H1 (cell line): ENCODE measurements at regions not wholly inside any gene's neighbourhood (a gene's known extent, or its start where the extent isn't known, plus 50 kb on each side); places are given as distances from the start of the nearest gene placed in this dataset.

Experiments used
- CTCF ChIA-PET: fragments of 300-600 bp; sonication (Branson Sonifier 250); formaldehyde crosslinking; loops from one replicate; lab custom pipeline; 2021; ENCODE audit not compliant: partially characterized antibody; lab: Charles Lee
- POLR2A ChIA-PET: fragments of 300-600 bp; sonication (Branson Sonifier 250); formaldehyde crosslinking; loops from one replicate; lab custom pipeline; 2021; ENCODE audit warnings: inconsistent platforms; ENCODE audit not compliant: partially characterized antibody; lab: Charles Lee
- DNase-seq, 2 experiments: peaks; one replicate each; pipeline versions ENCODE4 v3.0.0 to v3.0.0-alpha.2; 2010 to 2022; ENCODE audit warnings: low spot score in 2 of 2, low read depth in 1 of 2, mixed read lengths in 1 of 2
- FAIRE-seq: peaks from 2 replicates; lab custom pipeline; 2011; peaks lifted over from hg19 to GRCh38; lab: Jason Lieb, UNC
- H2AFZ ChIP-seq: 2 replicates; pipeline ENCODE4 v1.8.1; 2012; ENCODE audit warnings: low read length, inconsistent platforms
- H2AK5ac ChIP-seq: 2 replicates; pipeline ENCODE4 v1.6.1; 2013; ENCODE audit warnings: low read depth, low read length
- H2BK120ac ChIP-seq: replicated peaks from 2 replicates; pipeline ENCODE3; 2013; ENCODE audit warnings: low read depth, low read length, inconsistent platforms
- H2BK12ac ChIP-seq: 2 replicates; pipeline ENCODE4 v1.6.1; 2013; ENCODE audit warnings: low read depth, low read length
- H2BK15ac ChIP-seq: 2 replicates; pipeline ENCODE4 v1.6.1; 2013; ENCODE audit warnings: low read length
- H2BK20ac ChIP-seq: 2 replicates; pipeline ENCODE4 v1.6.1; 2013; ENCODE audit warnings: low read length
- H2BK5ac ChIP-seq: 2 replicates; pipeline ENCODE4 v1.6.1; 2013; ENCODE audit warnings: low read depth, low read length
- H3K14ac ChIP-seq: 2 replicates; pipeline ENCODE4 v1.6.1; 2013; ENCODE audit warnings: inconsistent platforms; ENCODE audit not compliant: insufficient read length
- H3K18ac ChIP-seq: 2 replicates; pipeline ENCODE4 v1.6.1; 2013; ENCODE audit warnings: low read length; ENCODE audit errors: extremely low read depth
- H3K23ac ChIP-seq: 2 replicates; pipeline ENCODE4 v1.6.1; 2013; ENCODE audit warnings: inconsistent platforms; ENCODE audit not compliant: insufficient read length
- H3K23me2 ChIP-seq: 2 replicates; pipeline ENCODE4 v1.6.1; 2013; ENCODE audit warnings: low read depth, low read length
- H3K27ac ChIP-seq: 2 replicates; pipeline ENCODE4 v1.6.1; 2011; ENCODE audit warnings: low read depth, low read length, inconsistent platforms
- H3K27me3 ChIP-seq, 4 experiments: replicated peaks in 1 of 4; 1 replicate in 1 of 4; 2 replicates in 3 of 4; pipeline versions ENCODE4 v1.6.1 to v1.8.1; 2011 to 2013; ENCODE audit warnings: low read length in 3 of 4, mild to moderate bottlenecking in 3 of 4, inconsistent platforms in 2 of 4, mixed read lengths in 2 of 4, moderate library complexity in 1 of 4; ENCODE audit not compliant: control insufficient read depth in 3 of 4, insufficient read depth in 3 of 4; ENCODE audit errors: extremely low read depth in 1 of 4
- H3K36me3 ChIP-seq, 4 experiments: 2 replicates each; pipeline versions ENCODE4 v1.6.1 to v1.8.1; 2011 to 2013; ENCODE audit warnings: mild to moderate bottlenecking in 4 of 4, low read length in 3 of 4, moderate library complexity in 2 of 4, control low read depth in 1 of 4, inconsistent platforms in 1 of 4; ENCODE audit not compliant: insufficient read depth in 4 of 4, control insufficient read depth in 2 of 4
- H3K4ac ChIP-seq: replicated peaks from 2 replicates; pipeline ENCODE3; 2013; ENCODE audit warnings: low read length, low read depth, mixed read lengths, inconsistent platforms; ENCODE audit not compliant: insufficient read length
- H3K4me1 ChIP-seq, 4 experiments: replicated peaks in 1 of 4; 1 replicate in 1 of 4; 2 replicates in 3 of 4; pipeline versions ENCODE4 v1.6.1 to v1.8.1; 2011 to 2013; ENCODE audit warnings: low read length in 3 of 4, inconsistent platforms in 2 of 4, mixed read lengths in 1 of 4; ENCODE audit not compliant: insufficient read depth in 4 of 4, control insufficient read depth in 3 of 4
- H3K4me2 ChIP-seq, 2 experiments: 2 replicates each; pipeline versions ENCODE4 v1.6.1 to v1.8.1; 2011 to 2013; ENCODE audit warnings: low read depth in 2 of 2, low read length in 2 of 2, control low read depth in 1 of 2, inconsistent platforms in 1 of 2, mild to moderate bottlenecking in 1 of 2; ENCODE audit not compliant: insufficient read depth in 1 of 2
- H3K4me3 ChIP-seq, 4 experiments: fragments of 200-600, 300-600 bp in 1 of 4; sonication (generic), shearing (Covaris generic), sonication (Bioruptor Twin) in 1 of 4; 2 replicates each; pipeline versions ENCODE4 v1.5.1 to v1.8.1; 2011 to 2016; ENCODE audit warnings: low read length in 4 of 4, low read depth in 3 of 4, control low read depth in 2 of 4, inconsistent platforms in 2 of 4, mild to moderate bottlenecking in 2 of 4, mixed read lengths in 1 of 4, moderate library complexity in 1 of 4; ENCODE audit not compliant: insufficient read depth in 2 of 4; ENCODE audit errors: extremely low read depth in 1 of 4
- H3K56ac ChIP-seq: replicated peaks from 2 replicates; pipeline ENCODE3; 2013; ENCODE audit warnings: low read depth, mild to moderate bottlenecking, mixed read lengths, low read length, inconsistent platforms; ENCODE audit not compliant: insufficient read length
- H3K79me1 ChIP-seq: 2 replicates; pipeline ENCODE4 v1.6.1; 2013; ENCODE audit warnings: low read depth, low read length, control low read depth
- H3K79me2 ChIP-seq, 2 experiments: 2 replicates each; pipeline versions ENCODE4 v1.6.1 to v1.8.1; 2012 to 2013; ENCODE audit warnings: low read length in 2 of 2, mild to moderate bottlenecking in 2 of 2, inconsistent platforms in 1 of 2; ENCODE audit not compliant: insufficient read depth in 2 of 2, control insufficient read depth in 1 of 2
- H3K9ac ChIP-seq, 4 experiments: replicated peaks in 1 of 4; 1 replicate in 1 of 4; 2 replicates in 3 of 4; pipeline versions ENCODE4 v1.6.1 to v1.8.1; 2011 to 2013; ENCODE audit warnings: low read depth in 3 of 4, low read length in 3 of 4, control low read depth in 2 of 4, mild to moderate bottlenecking in 2 of 4, moderate library complexity in 2 of 4, inconsistent platforms in 1 of 4; ENCODE audit errors: extremely low read depth in 1 of 4
- H3K9me3 ChIP-seq, 2 experiments: 2 replicates each; pipeline versions ENCODE4 v1.6.1 to v1.8.1; 2012 to 2013; ENCODE audit warnings: mild to moderate bottlenecking in 2 of 2, moderate library complexity in 2 of 2, control low read depth in 1 of 2, inconsistent platforms in 1 of 2, low read depth in 1 of 2, low read length in 1 of 2, mixed read lengths in 1 of 2; ENCODE audit not compliant: insufficient read depth in 2 of 2
- H4K20me1 ChIP-seq, 2 experiments: replicated peaks in 1 of 2; 2 replicates each; pipeline versions ENCODE3 to v1.8.1; 2011 to 2013; ENCODE audit warnings: inconsistent platforms in 2 of 2, low read length in 2 of 2, mild to moderate bottlenecking in 1 of 2; ENCODE audit not compliant: insufficient read depth in 2 of 2, control insufficient read depth in 1 of 2
- H4K5ac ChIP-seq: 2 replicates; pipeline ENCODE4 v1.6.1; 2013; ENCODE audit warnings: low read length, low read depth, mixed read lengths, inconsistent platforms; ENCODE audit not compliant: insufficient read length
- H4K8ac ChIP-seq: 2 replicates; pipeline ENCODE4 v1.8.0; 2013; ENCODE audit warnings: mild to moderate bottlenecking, moderate library complexity, low read length, inconsistent platforms; ENCODE audit not compliant: insufficient read depth; ENCODE audit errors: extremely low read depth
- H4K91ac ChIP-seq: replicated peaks from 2 replicates; pipeline ENCODE3; 2013; ENCODE audit warnings: low read length, mixed read lengths, inconsistent platforms; ENCODE audit not compliant: insufficient read length
- EGR1 ChIP-seq: IDR thresholded peaks from 2 replicates; pipeline ENCODE4 v1.6.1; 2011; ENCODE audit warnings: low read depth, low read length, borderline replicate concordance
- KDM5A ChIP-seq: fragments of 200-600 bp; IDR thresholded peaks from 2 replicates; pipeline ENCODE4 v1.7.1; 2012; ENCODE audit warnings: mild to moderate bottlenecking, low read length, inconsistent platforms, mixed read lengths
- SP1 ChIP-seq: IDR thresholded peaks from 2 replicates; pipeline ENCODE4 v1.6.1; 2011; ENCODE audit warnings: low read depth, low read length
- SP2 ChIP-seq: IDR thresholded peaks from 2 replicates; pipeline ENCODE4 v1.6.1; 2012; ENCODE audit warnings: mild to moderate bottlenecking, low read length, inconsistent platforms
- WGBS, 2 experiments: shearing (Covaris generic) in 1 of 2; methylation state at CpG; one replicate each; pipeline versions ENCODE4 v1.1.6 to v1.1.7; 2013 to 2015; ENCODE audit warnings: low lambda C conversion rate in 2 of 2, mixed read lengths in 2 of 2, inconsistent platforms in 1 of 2, low coverage in 1 of 2, missing lambda C conversion rate in 1 of 2; ENCODE audit not compliant: insufficient replicate concordance in 2 of 2, insufficient coverage in 1 of 2, insufficient read length in 1 of 2; ENCODE audit errors: extremely low coverage in 1 of 2, missing lambda C conversion rate in 1 of 2; 5-methylcytosine and 5-hydroxymethylcytosine counted together

DNA sequence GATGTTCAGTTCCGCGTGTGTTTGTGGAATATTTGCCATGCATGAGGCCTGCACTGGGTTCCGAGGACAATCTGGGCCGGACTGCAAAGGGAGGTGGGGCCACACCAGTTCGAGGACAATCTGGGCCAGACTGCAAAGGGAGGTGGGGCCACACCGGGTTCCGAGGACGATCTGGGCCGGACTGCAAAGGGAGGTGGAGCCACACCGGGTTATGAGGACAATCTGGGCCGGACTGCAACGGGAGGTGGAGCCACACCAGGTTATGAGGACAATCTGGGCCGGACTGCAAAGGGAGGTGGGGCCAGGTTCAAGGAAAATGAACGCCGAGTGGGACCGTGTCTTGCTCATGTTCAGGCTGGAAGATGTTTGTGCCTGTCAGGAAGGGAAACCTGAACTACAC, 97.8 kb upstream of the HDAC4 start:
- no peak overlapping the region for H2BK20ac ChIP-seq
- no peak overlapping the region for H2BK12ac ChIP-seq
- no peak overlapping the region for H3K4me2 ChIP-seq
- H3K18ac ChIP-seq: no peak overlapping the region
- no peak overlapping the region for H2BK120ac ChIP-seq
- no peak overlapping the region for H4K91ac ChIP-seq
- H3K23me2 ChIP-seq: no peaks in the 10 kb centered on the region
- DNase-seq: no peak
- no peaks in the 10 kb centered on the region for H3K79me1 ChIP-seq
- no peak overlapping the region for H4K5ac ChIP-seq
- no peak overlapping the region for H3K23ac ChIP-seq
- no peak overlapping the region for H3K9ac ChIP-seq
- no peak overlapping the region for H2BK15ac ChIP-seq
- H3K9me3 ChIP-seq: peaks cover 0 to 6% of the 10 kb centered on the region in 2 experiments; a peak in 1 of 4 replicates
- no peaks in the 10 kb centered on the region for H3K27me3 ChIP-seq
- ChIA-PET POLR2A (no interaction called here), CTCF (no interaction called here)
- no peak overlapping the region for H3K4ac ChIP-seq
- H2AFZ ChIP-seq: no peak overlapping the region
- H4K20me1 ChIP-seq: no peaks in the 10 kb centered on the region
- H3K14ac ChIP-seq: no peak overlapping the region
- no peak overlapping the region for H3K56ac ChIP-seq
- H4K8ac ChIP-seq: no peak overlapping the region
- no peaks in the 10 kb centered on the region for H3K79me2 ChIP-seq
- H2AK5ac ChIP-seq: no peak overlapping the region
- H3K4me3 ChIP-seq: no peak overlapping the region
- TF ChIP-seq EGR1: no peak
- TF ChIP-seq SP2: no peak
- TF ChIP-seq SP1: peak; percentile 94
- no peak for TF ChIP-seq KDM5A
- H3K27ac ChIP-seq: no peak overlapping the region
- no peak overlapping the region for H2BK5ac ChIP-seq
- WGBS, 2 experiments: 82% methylated on average over 16 of the region's 16 CpGs; no CpG with 5 or more reads in 1 of the 2 experiments
- no peaks in the 10 kb centered on the region for H3K36me3 ChIP-seq
- no peaks in the 10 kb centered on the region for H3K4me1 ChIP-seq
- FAIRE-seq: no peak
